Heart left ventricle (tissue), 16 donors: ENCODE measurements at regions not wholly inside any gene's neighbourhood (a gene's known extent, or its start where the extent isn't known, plus 50 kb on each side); places are given as distances from the start of the nearest gene placed in this dataset.

Experiments
- ATAC-seq, 4 donors: fragments of 200-7000 bp; cut with Tn5 transposase; one replicate each; pipeline ENCODE4 v1.9.1; 2020 to 2022; ENCODE audit warnings: moderate library complexity in 4 of 4, mild to moderate bottlenecking in 3 of 4, moderate number of reproducible peaks in 1 of 4
- DNase-seq, 5 donors: peaks; one replicate each; pipeline ENCODE4 v3.0.0-alpha.2; 2020
- H3K27ac ChIP-seq, 12 donors: fragments of 200-600 bp; sonication (generic) in 4 of 12; one replicate each; pipeline versions ENCODE4 v1.5.0 to v1.8.0; 2016 to 2022; ENCODE audit warnings: mild to moderate bottlenecking in 2 of 12
- H3K27me3 ChIP-seq, 9 donors: fragments of 200-600 bp; sonication (generic) in 2 of 9; one replicate each; pipeline versions ENCODE4 v1.5.1 to v1.8.0; 2016 to 2022; ENCODE audit warnings: mild to moderate bottlenecking in 3 of 9
- H3K36me3 ChIP-seq, 9 donors: fragments of 200-600 bp; sonication (generic) in 2 of 9; one replicate each; pipeline versions ENCODE4 v1.5.0 to v1.8.0; 2018 to 2022; ENCODE audit warnings: mild to moderate bottlenecking in 2 of 9
- H3K4me1 ChIP-seq, 12 donors: fragments of 200-600 bp; sonication (generic) in 4 of 12; one replicate each; pipeline versions ENCODE4 v1.5.0 to v1.8.0; 2016 to 2022; ENCODE audit warnings: mild to moderate bottlenecking in 3 of 12
- H3K4me3 ChIP-seq, 12 donors: fragments of 200-600 bp; sonication (generic) in 4 of 12; one replicate each; pipeline versions ENCODE4 v1.5.0 to v1.8.0; 2017 to 2022; ENCODE audit warnings: mild to moderate bottlenecking in 9 of 12, moderate library complexity in 4 of 12
- H3K9me3 ChIP-seq, 12 donors: fragments of 200-600 bp; sonication (generic) in 4 of 12; one replicate each; pipeline versions ENCODE4 v1.5.0 to v1.8.0; 2016 to 2022; ENCODE audit warnings: mild to moderate bottlenecking in 1 of 12
- CTCF ChIP-seq, 12 donors: fragments of 200-600 bp; sonication (generic) in 4 of 12; IDR thresholded peaks; one replicate each; pipeline versions ENCODE4 v1.5.0 to v1.8.0; 2018 to 2022; ENCODE audit warnings: antibody characterized with exemption in 12 of 12, mild to moderate bottlenecking in 5 of 12
- POLR2A ChIP-seq, 2 donors: fragments of 450-650 bp; IDR thresholded peaks; one replicate each; pipeline ENCODE4 v1.6.1; 2017; ENCODE audit warnings: antibody characterized with exemption in 2 of 2, mild to moderate bottlenecking in 2 of 2, moderate library complexity in 2 of 2
- WGBS, 4 donors: extraction: QIAGEN DNeasy Blood & Tissue Kit in 2 of 4; methylation state at CpG; one replicate each; pipeline versions ENCODE4 v1.1.5 to v1.1.7; 2013 to 2018; 5-methylcytosine and 5-hydroxymethylcytosine counted together
- intact Hi-C, 10 donors: fragments of 100-400 bp; cut with DNase I; formaldehyde crosslinking; loops; one replicate each; pipeline versions ENCODE4 v1.11.1 to v1.14.2; 2022
- donor health status: ischemic (EF 13 %, LVEDD 7.1; RV severe dilation, severe dysfunction).
- donor health status: healthy with polysubstance abuse.
- donor health status: DM: no; HTN: yes; CAD: no.
- donor health status: DM: no; HTN: no; CAD: no.
- donor health status: ischemic (EF 25% LVEDD 6.9; RV normal size, moderate dysfunction).
- donor health status: ischemic (EF 25% LVEDD 5.7; RV mildly dilated, moderate dysfunction).
- donor health status: healthy.
- donor health status: DM: yes; HTN: yes; CAD: no.
- donor health status: ischemic (EF 35%, LVEDD 5.7; RV mildly dilated, moderate dysfunction).
- donor health status: nonischemic (EF 11% LVEDD 7.7; RV severe dilation, severe dysfunction).
- donor health status: DM: yes; HTN: yes; CAD: no.
- donor health status: PGD.
- donor health status: ischemic (EF 29% LVEDD 5.4; RV normal size, mild dysfunction).
- donor health status: nonischemic (EF 23%, LVEDD 6.1; RV moderate dilation, normal function).

- no peaks in the 10 kb centered on the region for H3K4me1 ChIP-seq
- TF ChIP-seq CTCF (IDR thresholded peaks at IDR 0.05): no peak
- TF ChIP-seq POLR2A (IDR thresholded peaks at IDR 0.05): no peak
- DNase-seq: no peak
- no peak for ATAC-seq
- intact Hi-C loops: no loop called here
- no peak overlapping the region for H3K4me3 ChIP-seq
- peaks cover 0 to 13% (median 4%) of the 10 kb centered on the region in 12 donors for H3K9me3 ChIP-seq
- H3K27ac ChIP-seq: no peak overlapping the region
- H3K36me3 ChIP-seq: no peaks in the 10 kb centered on the region
- peaks cover 0 to 13% (median 0%) of the 10 kb centered on the region in 9 donors for H3K27me3 ChIP-seq
- WGBS, 4 donors: 65 to 74% (median 70%) methylated on average over 10 of the region's 10 CpGs
Measured at GRCh38 chr7:156220701-156221100, 408.4 kb upstream of the SHH start.

- Histone ChIP-seq H3K4me1 (no peaks in the 10 kb centered on the region), H3K27me3 (peaks cover 0 to 13% (median 0%) of the 10 kb centered on the region in 9 donors), H3K36me3 (no peaks in the 10 kb centered on the region), H3K9me3 (peaks cover 0 to 8% (median 4%) of the 10 kb centered on the region in 12 donors), H3K27ac (no peak overlapping the region), H3K4me3 (no peak overlapping the region)
- intact Hi-C loops: no loop called here
- TF ChIP-seq CTCF (IDR thresholded peaks at IDR 0.05) (no peak), POLR2A (IDR thresholded peaks at IDR 0.05) (no peak)
- no peak for ATAC-seq
- WGBS, 4 donors: 75 to 82% (median 78%) methylated on average over 16 of the region's 16 CpGs
- DNase-seq: peak in 1 of 5 donors; percentile 1
Measured at GRCh38 chr7:156220078-156220605, 407.9 kb upstream of the SHH start.

- H3K36me3 ChIP-seq: no peaks in the 10 kb centered on the region
- H3K27me3 ChIP-seq: peaks cover 0 to 13% (median 0%) of the 10 kb centered on the region in 9 donors
- 77 to 81% (median 79%) methylated on average over 18 of the region's 18 CpGs for WGBS, 4 donors
- no peak overlapping the region for H3K27ac ChIP-seq
- H3K4me3 ChIP-seq: no peak overlapping the region
- TF ChIP-seq POLR2A (IDR thresholded peaks at IDR 0.05) (no peak), CTCF (IDR thresholded peaks at IDR 0.05) (no peak)
- peaks cover 0 to 2% (median 0%) of the 10 kb centered on the region in 12 donors for H3K9me3 ChIP-seq
- ATAC-seq: no peak
- no peak for DNase-seq
- intact Hi-C loops: no loop called here
- no peaks in the 10 kb centered on the region for H3K4me1 ChIP-seq
Measured at GRCh38 chr7:156219307-156220077, 407.2 kb upstream of the SHH start.

- DNase-seq: no peak
- intact Hi-C loops: no loop called here
- 66 to 72% (median 70%) methylated on average over 13 of the region's 13 CpGs for WGBS, 4 donors
Measured at GRCh38 chr7:156218544-156219306, 406.5 kb upstream of the SHH start.

More at GRCh38 chr7:156218544-156219306, 406.5 kb upstream of the SHH start:
- Histone ChIP-seq H3K27ac (no peak overlapping the region), H3K27me3 (peaks cover 0 to 13% (median 0%) of the 10 kb centered on the region in 9 donors), H3K36me3 (no peaks in the 10 kb centered on the region), H3K4me3 (no peak overlapping the region), H3K9me3 (no peaks in the 10 kb centered on the region), H3K4me1 (no peaks in the 10 kb centered on the region)
- ATAC-seq: no peak
- TF ChIP-seq POLR2A (IDR thresholded peaks at IDR 0.05) (no peak), CTCF (IDR thresholded peaks at IDR 0.05) (no peak)
